ENCODE measurements at regions not wholly inside any gene's neighbourhood (a gene's known extent, or its start where the extent isn't known, plus 50 kb on each side); places are given as distances from the start of the nearest gene placed in this dataset.

- H3K36me3 ChIP-seq (ENCODE audit: control insufficient read depth, insufficient read depth, low read length) = no peaks in the 10 kb centered on the region
- no peak overlapping the region for H2BK5ac ChIP-seq (ENCODE audit: low read depth, low read length, poor library complexity, severe bottlenecking)
- H4K5ac ChIP-seq (ENCODE audit: low read depth, low read length) = no peak overlapping the region
- no peaks in the 10 kb centered on the region for H4K20me1 ChIP-seq (ENCODE audit: insufficient read depth, low read length)
- no TSS peak for BruUV-seq (replicated peaks)
- H3K18ac ChIP-seq (ENCODE audit: low read depth, low read length) = no peak overlapping the region
- intact Hi-C loops (cut with micrococcal nuclease) = no loop called here
- ChIA-PET CTCF (interaction anchor here (0.6 kb wide), 1 partner anchor 353 kb away, joined by 3 read pairs; no protein-coding TSS in a partner anchor), POLR2A (ENCODE audit: unreplicated experiment) (no interaction called here)
- no peak overlapping the region for H4K8ac ChIP-seq (ENCODE audit: low read depth in 2 of 2, low read length in 2 of 2)
- H3K9me3 ChIP-seq (ENCODE audit: control insufficient read depth, insufficient read depth, low read length) = no peaks in the 10 kb centered on the region; the same call in 1 of the 2 replicates
- ATAC-seq (ENCODE audit: low read depth) = no peak
- no peak overlapping the region for H3K4me2 ChIP-seq (ENCODE audit: low read depth, low read length)
- H3K23ac ChIP-seq (ENCODE audit: low read depth, low read length) = no peak overlapping the region
- H3K4me3 ChIP-seq (ENCODE audit: insufficient read depth, low read depth, low read length) = no peak overlapping the region
- H4K91ac ChIP-seq (ENCODE audit: insufficient read depth, low read depth, low read length) = no peak overlapping the region
- TF ChIP-seq RAD21 (IDR thresholded peaks at IDR 0.05; ENCODE audit: low read length) (no peak), RFX5 (IDR thresholded peaks at IDR 0.05; ENCODE audit: low read depth, low read length) (no peak), MAFK (IDR thresholded peaks at IDR 0.05; ENCODE audit: low read depth, low read length) (no peak), SMC3 (IDR thresholded peaks at IDR 0.05; ENCODE audit: low read depth, low read length) (no peak), FOS (IDR thresholded peaks at IDR 0.05; ENCODE audit: low read depth, low read length) (no peak), NFE2L2 (IDR thresholded peaks at IDR 0.05; ENCODE audit: low read depth, low read length) (no peak)
- H2BK120ac ChIP-seq (ENCODE audit: low read depth, low read length) = no peak overlapping the region
- no peak overlapping the region for H3K56ac ChIP-seq (ENCODE audit: extremely low read depth, insufficient read depth, low read length)
- H2BK20ac ChIP-seq (ENCODE audit: low read depth, low read length) = no peak overlapping the region
- in situ Hi-C loops (cut with MboI; ENCODE audit: low sequenced_read_pairs) = no loop called here
- WGBS, 2 experiments (ENCODE audit: extremely low coverage in 2 of 2, insufficient read length in 1 of 2) = no CpG with 5 or more reads among the region's 2 CpGs
- no peak overlapping the region for H3K27ac ChIP-seq (ENCODE audit: insufficient read depth, low read length)
- no peak overlapping the region for H3K14ac ChIP-seq (replicated peaks; ENCODE audit: low read depth, low read length)
- H2AFZ ChIP-seq (replicated peaks; ENCODE audit: low read length, poor library complexity) = no peak overlapping the region
- no peak overlapping the region for H2AK5ac ChIP-seq (ENCODE audit: low read depth, low read length)
- dilution Hi-C loops (cut with HindIII; ENCODE audit: low sequenced_read_pairs, unreplicated experiment) = no loop called here
- H3K79me1 ChIP-seq (ENCODE audit: low read depth in 1 of 2, low read length in 2 of 2) = no peaks in the 10 kb centered on the region
- no peak overlapping the region for H2BK15ac ChIP-seq (ENCODE audit: low read depth, low read length)
- no peak for DNase-seq
- H3K9me1 ChIP-seq (ENCODE audit: insufficient read depth, low read length) = no peaks in the 10 kb centered on the region
- no peaks in the 10 kb centered on the region for H3K4me1 ChIP-seq (ENCODE audit: control insufficient read depth, insufficient read depth, low read length)
- H2AK9ac ChIP-seq (replicated peaks; ENCODE audit: low read depth, low read length, poor library complexity) = no peak overlapping the region
- H3K9ac ChIP-seq (ENCODE audit: low read depth, low read length) = no peak overlapping the region
- no peak overlapping the region for H3K4ac ChIP-seq (ENCODE audit: low read depth, low read length)
- H3K27me3 ChIP-seq (ENCODE audit: control insufficient read depth, insufficient read depth, low read length) = no peaks in the 10 kb centered on the region
Observed at GRCh38 chr13:89678466-89679121, 1668.9 kb upstream of the MIR17HG start.

Data from IMR-90 (cell line).